ENCODE measurements at regions not wholly inside any gene's neighbourhood (a gene's known extent, or its start where the extent isn't known, plus 50 kb on each side); places are given as distances from the start of the nearest gene placed in this dataset.

DNA sequence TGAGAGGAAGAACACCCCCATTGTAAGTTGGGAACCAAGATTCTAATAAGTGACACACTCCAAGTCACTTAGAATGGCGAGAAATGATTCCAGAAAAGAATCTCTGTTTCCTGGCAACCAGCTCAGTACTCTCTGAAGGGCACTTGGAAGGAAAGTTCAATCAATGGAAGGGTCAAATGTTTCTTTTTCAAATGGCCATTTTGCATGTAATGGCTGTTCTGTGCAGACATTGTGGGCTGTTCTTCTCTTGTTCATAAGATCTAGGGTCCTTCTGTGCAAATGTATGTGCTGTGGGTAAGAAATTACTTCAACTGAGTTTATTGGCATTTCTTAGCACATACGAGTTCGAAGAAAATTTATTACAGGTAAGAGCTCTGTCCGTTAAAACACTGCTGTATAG is 145.3 kb downstream of the EVX1 start:
- TF ChIP-seq, protein P1, sequence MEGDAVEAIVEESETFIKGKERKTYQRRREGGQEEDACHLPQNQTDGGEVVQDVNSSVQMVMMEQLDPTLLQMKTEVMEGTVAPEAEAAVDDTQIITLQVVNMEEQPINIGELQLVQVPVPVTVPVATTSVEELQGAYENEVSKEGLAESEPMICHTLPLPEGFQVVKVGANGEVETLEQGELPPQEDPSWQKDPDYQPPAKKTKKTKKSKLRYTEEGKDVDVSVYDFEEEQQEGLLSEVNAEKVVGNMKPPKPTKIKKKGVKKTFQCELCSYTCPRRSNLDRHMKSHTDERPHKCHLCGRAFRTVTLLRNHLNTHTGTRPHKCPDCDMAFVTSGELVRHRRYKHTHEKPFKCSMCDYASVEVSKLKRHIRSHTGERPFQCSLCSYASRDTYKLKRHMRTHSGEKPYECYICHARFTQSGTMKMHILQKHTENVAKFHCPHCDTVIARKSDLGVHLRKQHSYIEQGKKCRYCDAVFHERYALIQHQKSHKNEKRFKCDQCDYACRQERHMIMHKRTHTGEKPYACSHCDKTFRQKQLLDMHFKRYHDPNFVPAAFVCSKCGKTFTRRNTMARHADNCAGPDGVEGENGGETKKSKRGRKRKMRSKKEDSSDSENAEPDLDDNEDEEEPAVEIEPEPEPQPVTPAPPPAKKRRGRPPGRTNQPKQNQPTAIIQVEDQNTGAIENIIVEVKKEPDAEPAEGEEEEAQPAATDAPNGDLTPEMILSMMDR (IDR thresholded peaks at IDR 0.05; ENCODE audit: control extremely low read depth in 1 of 3, insufficient read depth in 1 of 3, low read depth in 1 of 3, low read length in 3 of 3): no peak
- TF ChIP-seq POLR2A (IDR thresholded peaks at IDR 0.05; ENCODE audit: control extremely low read depth in 1 of 2, low read depth in 2 of 2, low read length in 2 of 2) (no peak), CREB1 (IDR thresholded peaks at IDR 0.05) (no peak)
